HEK293T (cell line): ENCODE measurements at regions not wholly inside any gene's neighbourhood (a gene's known extent, or its start where the extent isn't known, plus 50 kb on each side); places are given as distances from the start of the nearest gene placed in this dataset.

Source experiments
- CTCF ChIA-PET: fragments of 350-600 bp; formaldehyde crosslinking; extraction: SDS; loops from one replicate; lab custom pipeline; 2021; ENCODE audit warnings: antibody characterized with exemption, inconsistent platforms; lab: Yijun Ruan, JAX
- POLR2A ChIA-PET: fragments of 350-600 bp; formaldehyde crosslinking; extraction: SDS; loops from one replicate; lab custom pipeline; 2020; ENCODE audit warnings: antibody characterized with exemption, inconsistent platforms; lab: Yijun Ruan, JAX
- DNase-seq: peaks from one replicate; pipeline ENCODE4 v3.0.0; 2012; ENCODE audit warnings: mixed read lengths; ENCODE audit errors: extremely low spot score
- ARNT ChIP-seq: fragments of 450-650 bp; IDR thresholded peaks from 2 replicates; pipeline ENCODE4 v1.6.1; 2017; ENCODE audit warnings: mild to moderate bottlenecking
- BHLHE40 ChIP-seq: fragments of 450-650 bp; IDR thresholded peaks from 2 replicates; pipeline ENCODE4 v1.6.1; 2016; ENCODE audit warnings: mild to moderate bottlenecking, moderate library complexity, borderline replicate concordance
- CTBP1 ChIP-seq: fragments of 450-650 bp; IDR thresholded peaks from 2 replicates; pipeline ENCODE4 v1.6.1; 2016; ENCODE audit warnings: borderline replicate concordance
- ELF4 ChIP-seq: fragments of 450-650 bp; IDR thresholded peaks from 2 replicates; pipeline ENCODE4 v1.6.1; 2017; ENCODE audit warnings: antibody characterized with exemption
- FOXA1 ChIP-seq: fragments of 450-650 bp; IDR thresholded peaks from 2 replicates; pipeline ENCODE4 v1.6.1; 2016; ENCODE audit warnings: mild to moderate bottlenecking
- FOXK2 ChIP-seq: fragments of 450-650 bp; IDR thresholded peaks from 2 replicates; pipeline ENCODE4 v1.6.1; 2016; ENCODE audit warnings: mild to moderate bottlenecking
- FOXM1 ChIP-seq: fragments of 450-650 bp; IDR thresholded peaks from 2 replicates; pipeline ENCODE4 v1.6.1; 2017; ENCODE audit warnings: mild to moderate bottlenecking, borderline replicate concordance
- HDGF ChIP-seq: fragments of 450-650 bp; IDR thresholded peaks from 2 replicates; pipeline ENCODE4 v1.6.1; 2017; ENCODE audit warnings: antibody characterized with exemption, borderline replicate concordance
- L3MBTL2 ChIP-seq: fragments of 450-650 bp; conservative IDR thresholded peaks from 2 replicates; pipeline ENCODE4 v1.6.1; 2016; ENCODE audit warnings: mild to moderate bottlenecking
- LEF1 ChIP-seq: fragments of 450-650 bp; IDR thresholded peaks from 2 replicates; pipeline ENCODE4 v1.6.1; 2017; ENCODE audit warnings: mild to moderate bottlenecking, borderline replicate concordance
- NFRKB ChIP-seq: fragments of 450-650 bp; IDR thresholded peaks from 2 replicates; pipeline ENCODE4 v1.6.1; 2016; ENCODE audit warnings: mild to moderate bottlenecking, moderate library complexity
- SP1 ChIP-seq: fragments of 450-650 bp; IDR thresholded peaks from 2 replicates; pipeline ENCODE4 v1.6.1; 2017
- SUZ12 ChIP-seq: fragments of 450-650 bp; IDR thresholded peaks from 2 replicates; pipeline ENCODE4 v1.6.1; 2016; ENCODE audit warnings: mild to moderate bottlenecking
- TARDBP ChIP-seq: fragments of 450-650 bp; IDR thresholded peaks from 2 replicates; pipeline ENCODE4 v1.6.1; 2016
- ZNF384 ChIP-seq: fragments of 450-650 bp; IDR thresholded peaks from 2 replicates; pipeline ENCODE4 v1.6.1; 2016
- TF ChIP-seq, protein P1 (sequence below): fragments of 450-650 bp; IDR thresholded peaks from 2 replicates; pipeline ENCODE4 v1.6.1; 2016

DNA sequence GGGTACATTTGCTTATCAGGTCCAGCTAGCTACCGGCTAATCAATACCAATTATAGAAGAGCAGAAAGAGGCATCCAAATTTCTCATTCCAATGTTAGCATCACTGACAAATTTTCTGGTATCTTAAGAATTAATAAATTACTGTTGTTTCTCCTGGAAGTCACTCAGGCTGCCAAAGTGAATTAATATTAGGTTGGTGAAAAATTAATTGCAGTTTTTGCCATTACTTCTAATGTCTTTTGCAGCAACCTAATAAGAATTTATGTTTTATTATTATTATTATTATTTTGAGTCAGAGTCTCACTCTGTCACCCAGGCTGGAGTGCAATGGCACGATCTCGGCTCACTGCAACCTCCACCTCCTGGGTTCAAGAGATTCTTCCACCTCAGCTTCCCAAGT is 979.9 kb downstream of the TYW1 start:
- DNase-seq, result no peak
- POLR2A ChIA-PET, result no interaction called here
- CTCF ChIA-PET, result interaction anchor here (0.6 kb wide), 1 partner anchor 1192 kb away, joined by 3 read pairs; no protein-coding TSS in a partner anchor
- peak; percentile 51 for TF ChIP-seq ELF4
- no peak for TF ChIP-seq TARDBP
- TF ChIP-seq, protein P1, sequence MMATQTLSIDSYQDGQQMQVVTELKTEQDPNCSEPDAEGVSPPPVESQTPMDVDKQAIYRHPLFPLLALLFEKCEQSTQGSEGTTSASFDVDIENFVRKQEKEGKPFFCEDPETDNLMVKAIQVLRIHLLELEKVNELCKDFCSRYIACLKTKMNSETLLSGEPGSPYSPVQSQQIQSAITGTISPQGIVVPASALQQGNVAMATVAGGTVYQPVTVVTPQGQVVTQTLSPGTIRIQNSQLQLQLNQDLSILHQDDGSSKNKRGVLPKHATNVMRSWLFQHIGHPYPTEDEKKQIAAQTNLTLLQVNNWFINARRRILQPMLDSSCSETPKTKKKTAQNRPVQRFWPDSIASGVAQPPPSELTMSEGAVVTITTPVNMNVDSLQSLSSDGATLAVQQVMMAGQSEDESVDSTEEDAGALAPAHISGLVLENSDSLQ, result no peak

DNA sequence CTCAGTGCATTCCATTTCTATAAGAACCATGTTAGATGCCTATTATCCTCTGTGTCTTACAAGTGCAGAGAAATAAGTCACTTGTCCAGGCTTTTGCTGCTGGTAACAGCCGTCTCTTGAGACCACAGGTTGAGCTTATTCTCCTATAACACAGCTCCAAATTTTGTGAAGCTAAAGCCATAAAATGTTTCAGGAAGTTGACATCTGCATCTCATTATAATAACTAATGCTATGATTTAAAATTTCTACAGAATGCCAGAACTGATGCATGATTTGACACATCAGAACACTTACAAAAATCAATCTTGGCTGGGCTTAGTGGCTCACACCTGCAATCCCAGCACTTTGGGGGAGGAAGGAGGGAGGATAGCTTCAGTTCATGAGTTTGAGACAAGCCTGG is 986.9 kb downstream of the TYW1 start:
- ChIA-PET CTCF (no interaction called here), POLR2A (no interaction called here)
- no peak for DNase-seq
- TF ChIP-seq FOXK2 (no peak), FOXA1 (no peak), ZNF384 (no peak), NFRKB (no peak), BHLHE40 (no peak), TARDBP (no peak), CTBP1 (no peak), L3MBTL2 (no peak), ELF4 (no peak)

DNA sequence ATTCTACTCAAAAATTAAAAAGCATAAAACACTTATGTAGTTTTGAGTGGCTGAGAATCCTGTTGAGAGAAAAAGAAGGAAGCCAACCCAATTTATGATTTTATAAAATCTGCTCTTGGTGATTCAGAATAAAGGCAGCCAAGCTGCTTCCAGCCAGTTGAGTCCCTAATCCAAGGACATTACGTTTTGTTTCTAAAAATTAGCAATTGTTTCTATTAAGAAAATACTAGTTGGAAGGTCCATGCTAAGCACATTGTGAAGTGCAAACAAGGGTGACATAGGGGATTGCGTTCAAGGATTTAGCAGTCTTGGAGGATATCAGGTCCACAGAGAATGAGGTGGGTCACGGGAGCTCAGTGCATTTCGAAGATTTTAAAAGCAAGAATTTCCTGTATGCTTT is 987.7 kb downstream of the TYW1 start:
- POLR2A ChIA-PET, result no interaction called here
- no peak for DNase-seq
- no peak for TF ChIP-seq SUZ12
- TF ChIP-seq ELF4, result no peak
- TF ChIP-seq FOXK2, result no peak
- TF ChIP-seq, protein P1, result no peak
- no peak for TF ChIP-seq ARNT
- TF ChIP-seq CTBP1, result no peak
- TF ChIP-seq SP1, result no peak
- CTCF ChIA-PET, result no interaction called here

DNA sequence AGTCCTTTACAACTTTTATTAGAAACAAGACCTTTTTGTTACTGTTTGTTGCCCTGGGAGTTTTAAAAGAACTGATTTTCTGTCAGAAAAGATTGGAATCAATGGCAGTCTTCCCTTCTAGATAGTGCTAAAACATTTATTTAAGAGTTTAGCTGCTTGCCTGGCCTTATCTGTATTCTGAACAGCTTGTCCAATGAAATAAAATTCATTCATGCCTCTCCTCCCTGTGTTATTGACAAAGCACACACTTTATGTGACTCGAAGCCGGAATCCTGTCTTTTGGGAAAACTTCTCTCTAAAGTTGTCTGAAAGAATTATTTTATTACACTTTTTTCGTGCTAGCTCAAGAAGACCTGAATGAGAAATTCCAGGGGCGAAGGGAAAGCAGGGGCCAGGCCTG is 992.5 kb downstream of the TYW1 start:
- CTCF ChIA-PET, result no interaction called here
- POLR2A ChIA-PET, result no interaction called here
- TF ChIP-seq FOXM1 (no peak), NFRKB (no peak), FOXA1 (no peak), ARNT (no peak)
- TF ChIP-seq, protein P1, result no peak
- DNase-seq, result no peak

DNA sequence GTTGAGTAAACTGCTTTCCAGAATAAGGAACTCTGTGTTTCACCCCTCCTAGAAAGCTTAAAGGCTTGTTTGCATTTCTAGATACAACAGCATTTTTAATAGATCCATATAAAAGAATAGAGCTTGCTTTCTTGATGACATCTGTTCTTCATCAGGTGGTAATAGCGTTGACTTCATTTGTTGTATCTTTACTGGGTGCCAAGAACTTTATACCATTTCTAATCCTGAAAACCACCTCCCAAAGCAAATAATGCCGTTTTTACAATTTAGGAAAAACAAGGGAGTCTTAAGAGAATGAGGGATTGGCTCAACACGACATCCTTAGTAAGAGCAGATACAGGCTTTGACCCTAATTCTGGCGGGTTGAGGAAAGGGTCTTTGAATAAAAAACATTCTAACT is 993.4 kb downstream of the TYW1 start:
- CTCF ChIA-PET, result no interaction called here
- TF ChIP-seq CTBP1 (no peak), L3MBTL2 (no peak), ZNF384 (no peak), SUZ12 (no peak), ELF4 (no peak), TARDBP (no peak)
- DNase-seq, result no peak
- POLR2A ChIA-PET, result no interaction called here

DNA sequence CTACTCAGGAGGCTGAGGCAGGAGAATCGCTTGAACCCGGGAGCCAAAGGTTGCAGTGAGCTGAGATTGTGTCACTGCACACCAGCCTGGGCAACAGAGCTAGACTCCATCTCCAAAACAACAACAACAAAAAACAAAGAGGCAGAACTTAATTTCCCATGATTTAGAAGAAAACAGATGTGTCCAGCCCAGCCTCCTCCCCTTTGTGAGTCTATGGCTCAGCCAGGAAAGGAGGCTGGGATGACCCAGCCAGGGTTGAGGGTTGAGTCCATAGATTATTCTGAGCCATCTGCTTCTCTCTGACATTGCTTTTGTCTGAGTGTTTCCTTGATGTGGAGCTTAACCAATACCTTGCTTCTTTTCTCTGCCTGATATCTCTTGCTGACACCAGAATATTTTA is 994.1 kb downstream of the TYW1 start:
- ChIA-PET CTCF (no interaction called here), POLR2A (no interaction called here)
- TF ChIP-seq, protein P1, result no peak
- TF ChIP-seq NFRKB (no peak), L3MBTL2 (no peak), ZNF384 (no peak), BHLHE40 (no peak), ARNT (no peak), TARDBP (no peak), FOXM1 (no peak), HDGF (no peak), FOXK2 (no peak), FOXA1 (no peak), ELF4 (no peak), LEF1 (no peak)
- DNase-seq, result no peak

DNA sequence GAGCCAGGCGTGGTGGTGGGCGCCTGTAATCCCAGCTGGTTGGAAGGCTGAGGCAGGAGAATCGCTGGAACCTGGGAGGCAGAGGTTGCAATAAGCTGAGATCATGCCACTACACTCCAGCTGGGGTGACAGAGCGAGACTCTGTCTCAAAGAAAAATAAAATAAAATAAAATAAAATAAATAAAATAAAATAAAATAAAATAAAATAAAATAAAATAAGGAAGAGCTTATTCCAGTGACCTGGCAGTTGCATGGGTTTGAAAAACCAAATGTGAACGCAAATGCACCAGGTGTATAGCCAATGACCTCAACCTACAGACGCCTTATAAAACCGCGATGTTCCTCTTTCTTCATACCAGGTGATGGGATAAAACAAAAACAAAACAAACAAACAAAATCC is 995.7 kb downstream of the TYW1 start:
- POLR2A ChIA-PET, result no interaction called here
- TF ChIP-seq ZNF384 (no peak), SP1 (no peak), BHLHE40 (no peak), FOXM1 (no peak), NFRKB (no peak), CTBP1 (no peak), ARNT (no peak), SUZ12 (no peak), TARDBP (no peak), FOXA1 (no peak), L3MBTL2 (no peak), HDGF (no peak), FOXK2 (no peak)
- TF ChIP-seq, protein P1, result no peak
- CTCF ChIA-PET, result interaction anchor here (0.7 kb wide), 1 partner anchor 514 kb away, joined by 4 read pairs; no protein-coding TSS in a partner anchor
- no peak for DNase-seq
